NCI-H1436 treated with DMSO at 0.1 percent for 48 hours (cell line): ENCODE measurements at regions not wholly inside any gene's neighbourhood (a gene's known extent, or its start where the extent isn't known, plus 50 kb on each side); places are given as distances from the start of the nearest gene placed in this dataset.

Experiments used
- DNase-seq: peaks from one replicate; lab custom pipeline; 2025; lab: John Stamatoyannopoulos, UW

- no peak for DNase-seq
Measured at GRCh38 chr12:131604859-131605258, 106.0 kb upstream of the SFSWAP start.

- no peak for DNase-seq
Measured at GRCh38 chr12:131605304-131605829, 105.5 kb upstream of the SFSWAP start.

GRCh38 chr12:131606218-131606901 lies 104.5 kb upstream of the SFSWAP start:
- no peak for DNase-seq

GRCh38 chr12:131607658-131608447 lies 103.0 kb upstream of the SFSWAP start:
- no peak for DNase-seq

- no peak for DNase-seq
Measured at GRCh38 chr12:131608740-131609690, 101.9 kb upstream of the SFSWAP start.

- DNase-seq: no peak
Measured at GRCh38 chr12:131609762-131610161, 101.1 kb upstream of the SFSWAP start.

GRCh38 chr12:131610181-131610580 lies 100.7 kb upstream of the SFSWAP start:
- no peak for DNase-seq

GRCh38 chr12:131610891-131611290 lies 100.0 kb upstream of the SFSWAP start:
- DNase-seq: no peak

GRCh38 chr12:131611416-131612091 lies 99.3 kb upstream of the SFSWAP start:
- no peak for DNase-seq

- DNase-seq: no peak
Measured at GRCh38 chr12:131612092-131612755, 98.7 kb upstream of the SFSWAP start.

- DNase-seq: no peak
Measured at GRCh38 chr12:131613186-131613585, 97.7 kb upstream of the SFSWAP start.

- no peak for DNase-seq
Measured at GRCh38 chr12:131613678-131614077, 97.2 kb upstream of the SFSWAP start.

GRCh38 chr12:131615326-131616042 lies 95.4 kb upstream of the SFSWAP start:
- no peak for DNase-seq

GRCh38 chr12:131616043-131616700 lies 94.7 kb upstream of the SFSWAP start:
- no peak for DNase-seq

- DNase-seq: no peak
Measured at GRCh38 chr12:131616738-131617137, 94.2 kb upstream of the SFSWAP start.

- no peak for DNase-seq
Measured at GRCh38 chr12:131617179-131617578, 93.7 kb upstream of the SFSWAP start.

GRCh38 chr12:131617596-131618302 lies 93.1 kb upstream of the SFSWAP start:
- no peak for DNase-seq

- DNase-seq: no peak
Measured at GRCh38 chr12:131618303-131618658, 92.6 kb upstream of the SFSWAP start.

GRCh38 chr12:131618701-131619100 lies 92.2 kb upstream of the SFSWAP start:
- DNase-seq: no peak
